ENCODE measurements at regions not wholly inside any gene's neighbourhood (a gene's known extent, or its start where the extent isn't known, plus 50 kb on each side); places are given as distances from the start of the nearest gene placed in this dataset.

DNA sequence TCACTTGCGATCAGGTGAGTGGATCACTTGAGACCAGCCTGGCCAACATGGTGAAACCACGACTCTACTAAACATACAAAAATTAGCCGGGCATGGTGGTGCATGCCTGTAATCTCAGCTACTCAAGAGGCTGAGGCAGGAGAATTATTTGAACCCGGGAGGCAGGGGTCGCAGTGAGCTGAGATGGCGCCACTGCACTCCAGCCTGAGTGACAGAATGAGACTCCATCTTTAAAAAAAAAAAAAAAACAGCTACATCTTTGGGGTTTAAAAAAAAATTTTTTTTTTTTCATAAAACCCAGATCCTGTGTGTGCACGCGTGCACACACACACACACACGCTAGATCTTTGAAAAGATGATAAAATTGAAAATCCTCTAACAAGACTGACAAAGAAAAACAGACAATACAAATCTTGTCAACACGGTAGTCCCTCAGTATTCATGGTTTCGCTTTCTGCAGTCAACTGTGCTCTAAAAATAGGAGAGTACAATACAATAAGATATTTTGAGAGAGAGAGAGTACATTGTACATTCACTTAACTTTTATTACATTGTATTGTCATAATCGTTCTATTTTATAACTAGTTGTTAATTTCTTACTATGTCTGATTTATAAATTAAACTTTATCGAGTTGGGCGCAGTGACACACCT is 295.3 kb upstream of the RGS6 start:
- no peak for TF ChIP-seq EZH2phosphoT487 (IDR thresholded peaks at IDR 0.05; ENCODE audit: borderline replicate concordance, low read length)
- TF ChIP-seq, protein P1, sequence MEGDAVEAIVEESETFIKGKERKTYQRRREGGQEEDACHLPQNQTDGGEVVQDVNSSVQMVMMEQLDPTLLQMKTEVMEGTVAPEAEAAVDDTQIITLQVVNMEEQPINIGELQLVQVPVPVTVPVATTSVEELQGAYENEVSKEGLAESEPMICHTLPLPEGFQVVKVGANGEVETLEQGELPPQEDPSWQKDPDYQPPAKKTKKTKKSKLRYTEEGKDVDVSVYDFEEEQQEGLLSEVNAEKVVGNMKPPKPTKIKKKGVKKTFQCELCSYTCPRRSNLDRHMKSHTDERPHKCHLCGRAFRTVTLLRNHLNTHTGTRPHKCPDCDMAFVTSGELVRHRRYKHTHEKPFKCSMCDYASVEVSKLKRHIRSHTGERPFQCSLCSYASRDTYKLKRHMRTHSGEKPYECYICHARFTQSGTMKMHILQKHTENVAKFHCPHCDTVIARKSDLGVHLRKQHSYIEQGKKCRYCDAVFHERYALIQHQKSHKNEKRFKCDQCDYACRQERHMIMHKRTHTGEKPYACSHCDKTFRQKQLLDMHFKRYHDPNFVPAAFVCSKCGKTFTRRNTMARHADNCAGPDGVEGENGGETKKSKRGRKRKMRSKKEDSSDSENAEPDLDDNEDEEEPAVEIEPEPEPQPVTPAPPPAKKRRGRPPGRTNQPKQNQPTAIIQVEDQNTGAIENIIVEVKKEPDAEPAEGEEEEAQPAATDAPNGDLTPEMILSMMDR (conservative IDR thresholded peaks at IDR 0.05; ENCODE audit: low read depth, low read length): no peak
